ENCODE measurements at regions not wholly inside any gene's neighbourhood (a gene's known extent, or its start where the extent isn't known, plus 50 kb on each side); places are given as distances from the start of the nearest gene placed in this dataset.

DNA sequence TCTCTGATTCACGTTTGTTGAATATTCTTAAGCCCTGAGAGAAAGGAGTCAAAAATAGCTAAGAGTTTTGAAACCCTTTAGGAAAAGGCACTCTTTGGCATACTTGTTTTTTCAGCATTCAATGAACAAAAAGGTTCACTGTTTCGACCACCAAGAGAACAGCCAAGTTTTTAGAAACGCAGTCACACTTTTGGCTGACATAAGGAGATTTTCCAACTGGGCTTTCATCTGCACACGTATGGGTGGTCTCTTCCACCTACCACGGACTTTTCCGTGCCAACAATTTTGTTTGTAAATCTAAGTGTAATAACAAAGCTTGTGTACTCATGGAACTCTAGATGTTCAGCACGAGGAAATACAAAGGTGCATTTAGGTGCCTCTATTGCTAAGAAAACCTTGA is 270.3 kb downstream of the WDR11 start:
- Histone ChIP-seq H3K36me3 (replicated peaks in 1 of 2; ENCODE audit: insufficient read depth in 1 of 2, low read depth in 2 of 2) (no peaks in the 10 kb centered on the region), H3K27me3 (no peaks in the 10 kb centered on the region), H3K9me3 (no peaks in the 10 kb centered on the region), H3K4me1 (no peaks in the 10 kb centered on the region), H3K4me3 (no peak overlapping the region), H3K27ac (no peak overlapping the region)
- ATAC-seq, result no peak
- WGBS, 2 donors, result 72 to 74% methylated on average over 7 of the region's 7 CpGs
- no peak for TF ChIP-seq POLR2A (IDR thresholded peaks at IDR 0.05)
- TF ChIP-seq, protein P1, sequence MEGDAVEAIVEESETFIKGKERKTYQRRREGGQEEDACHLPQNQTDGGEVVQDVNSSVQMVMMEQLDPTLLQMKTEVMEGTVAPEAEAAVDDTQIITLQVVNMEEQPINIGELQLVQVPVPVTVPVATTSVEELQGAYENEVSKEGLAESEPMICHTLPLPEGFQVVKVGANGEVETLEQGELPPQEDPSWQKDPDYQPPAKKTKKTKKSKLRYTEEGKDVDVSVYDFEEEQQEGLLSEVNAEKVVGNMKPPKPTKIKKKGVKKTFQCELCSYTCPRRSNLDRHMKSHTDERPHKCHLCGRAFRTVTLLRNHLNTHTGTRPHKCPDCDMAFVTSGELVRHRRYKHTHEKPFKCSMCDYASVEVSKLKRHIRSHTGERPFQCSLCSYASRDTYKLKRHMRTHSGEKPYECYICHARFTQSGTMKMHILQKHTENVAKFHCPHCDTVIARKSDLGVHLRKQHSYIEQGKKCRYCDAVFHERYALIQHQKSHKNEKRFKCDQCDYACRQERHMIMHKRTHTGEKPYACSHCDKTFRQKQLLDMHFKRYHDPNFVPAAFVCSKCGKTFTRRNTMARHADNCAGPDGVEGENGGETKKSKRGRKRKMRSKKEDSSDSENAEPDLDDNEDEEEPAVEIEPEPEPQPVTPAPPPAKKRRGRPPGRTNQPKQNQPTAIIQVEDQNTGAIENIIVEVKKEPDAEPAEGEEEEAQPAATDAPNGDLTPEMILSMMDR (IDR thresholded peaks at IDR 0.05), result no peak
- intact Hi-C loops (cut with DNase I), result no loop called here
- DNase-seq, result no peak

DNA sequence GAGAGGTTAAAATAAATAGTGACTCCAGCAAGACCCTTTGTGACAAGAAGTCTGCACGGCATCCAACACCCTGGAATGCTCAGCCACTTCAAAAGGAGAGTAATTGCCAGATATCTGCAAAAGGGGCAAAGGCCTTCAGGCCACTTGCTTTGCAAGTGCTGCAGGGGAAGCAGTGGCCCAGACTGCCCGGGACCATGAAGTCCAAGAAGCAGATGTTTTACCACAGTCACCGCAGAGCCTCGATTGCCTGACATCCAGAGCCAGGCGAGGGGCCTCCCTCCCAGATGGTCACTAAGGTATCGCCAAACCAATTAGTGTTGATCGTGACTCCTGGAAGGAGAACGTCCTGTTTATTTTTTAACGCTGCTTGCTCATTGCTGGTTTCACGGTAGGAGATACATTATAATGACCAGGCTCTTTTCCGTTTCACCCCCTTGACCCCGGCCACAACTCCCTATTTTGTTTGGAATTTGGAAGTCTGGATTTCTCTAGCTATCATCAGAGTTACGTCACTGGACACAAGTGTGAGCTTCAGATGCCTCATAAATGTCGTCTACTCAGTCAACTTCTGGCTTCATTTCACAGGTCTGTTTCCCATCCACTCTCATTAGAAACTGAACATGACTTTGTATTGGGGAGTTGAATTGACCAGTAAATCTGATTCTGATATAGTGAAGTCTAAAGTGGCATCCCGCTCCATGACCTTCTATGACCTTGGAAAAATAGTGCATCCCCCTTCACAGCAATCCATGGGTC is 276.2 kb downstream of the WDR11 start:
- Histone ChIP-seq H3K4me1 (no peaks in the 10 kb centered on the region), H3K4me3 (no peak overlapping the region), H3K27me3 (no peaks in the 10 kb centered on the region), H3K36me3 (replicated peaks in 1 of 2; ENCODE audit: insufficient read depth in 1 of 2, low read depth in 2 of 2) (no peaks in the 10 kb centered on the region), H3K9me3 (no peaks in the 10 kb centered on the region), H3K27ac (no peak overlapping the region)
- TF ChIP-seq, protein P1 (IDR thresholded peaks at IDR 0.05), result no peak
- TF ChIP-seq POLR2A (IDR thresholded peaks at IDR 0.05), result no peak
- WGBS, 2 donors, result 63 to 74% methylated on average over 15 of the region's 15 CpGs
- no peak for DNase-seq
- intact Hi-C loops (cut with DNase I), result no loop called here
- no peak for ATAC-seq

DNA sequence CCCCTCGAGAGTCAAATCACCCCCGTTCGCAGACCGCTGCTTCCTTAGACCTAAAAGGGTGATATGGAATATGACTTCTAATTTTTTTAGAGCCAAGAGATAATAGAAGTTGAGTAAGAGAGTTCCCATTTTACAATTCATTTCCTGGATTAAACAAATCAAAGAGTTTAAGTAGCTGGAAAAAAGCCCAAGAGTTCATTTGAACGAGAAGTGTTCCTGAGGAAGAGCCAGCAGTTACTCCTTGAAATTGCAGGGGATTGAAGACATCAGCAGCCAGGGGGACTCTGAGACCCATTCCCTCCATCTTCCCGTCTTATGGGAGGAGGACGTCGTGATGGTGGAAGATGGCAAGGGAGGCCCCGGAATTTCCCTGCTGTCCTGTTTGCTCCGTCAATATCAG is 277.0 kb downstream of the WDR11 start:
- Histone ChIP-seq H3K36me3 (replicated peaks in 1 of 2; ENCODE audit: insufficient read depth in 1 of 2, low read depth in 2 of 2) (no peaks in the 10 kb centered on the region), H3K9me3 (no peaks in the 10 kb centered on the region), H3K27me3 (no peaks in the 10 kb centered on the region), H3K27ac (no peak overlapping the region), H3K4me1 (no peaks in the 10 kb centered on the region), H3K4me3 (no peak overlapping the region)
- WGBS, 2 donors, result 64 to 74% methylated on average over 10 of the region's 10 CpGs
- intact Hi-C loops (cut with DNase I), result no loop called here
- ATAC-seq, result no peak
- TF ChIP-seq, protein P1 (IDR thresholded peaks at IDR 0.05), result no peak
- no peak for TF ChIP-seq POLR2A (IDR thresholded peaks at IDR 0.05)
- no peak for DNase-seq

DNA sequence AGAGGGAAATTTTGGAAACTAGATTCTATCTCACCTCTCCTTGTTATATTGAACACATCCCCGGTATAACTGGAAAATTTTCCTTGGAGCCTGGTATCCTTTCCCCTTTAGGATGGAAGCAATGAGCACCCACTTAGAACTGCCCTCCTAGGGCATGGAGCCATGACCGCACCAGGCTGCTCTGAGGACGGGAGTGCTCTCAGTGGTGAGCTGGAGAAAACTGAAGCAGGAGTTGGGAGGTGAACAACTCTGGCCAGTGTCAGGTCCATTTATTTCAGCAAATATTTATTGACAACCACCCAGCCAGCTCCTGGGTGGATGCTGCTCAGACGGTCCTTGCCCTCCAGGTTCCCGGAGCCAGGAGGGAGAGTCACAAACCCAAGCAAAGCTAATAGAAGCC is 278.1 kb downstream of the WDR11 start:
- TF ChIP-seq POLR2A (IDR thresholded peaks at IDR 0.05), result no peak
- TF ChIP-seq, protein P1 (IDR thresholded peaks at IDR 0.05), result no peak
- Histone ChIP-seq H3K36me3 (replicated peaks in 1 of 2; ENCODE audit: insufficient read depth in 1 of 2, low read depth in 2 of 2) (no peaks in the 10 kb centered on the region), H3K4me1 (no peaks in the 10 kb centered on the region), H3K4me3 (no peak overlapping the region), H3K27me3 (no peaks in the 10 kb centered on the region), H3K9me3 (no peaks in the 10 kb centered on the region), H3K27ac (no peak overlapping the region)
- DNase-seq (no peak), ATAC-seq (no peak)
- WGBS, 2 donors, result 68 to 72% methylated on average over 5 of the region's 5 CpGs
- intact Hi-C loops (cut with DNase I), result no loop called here

DNA sequence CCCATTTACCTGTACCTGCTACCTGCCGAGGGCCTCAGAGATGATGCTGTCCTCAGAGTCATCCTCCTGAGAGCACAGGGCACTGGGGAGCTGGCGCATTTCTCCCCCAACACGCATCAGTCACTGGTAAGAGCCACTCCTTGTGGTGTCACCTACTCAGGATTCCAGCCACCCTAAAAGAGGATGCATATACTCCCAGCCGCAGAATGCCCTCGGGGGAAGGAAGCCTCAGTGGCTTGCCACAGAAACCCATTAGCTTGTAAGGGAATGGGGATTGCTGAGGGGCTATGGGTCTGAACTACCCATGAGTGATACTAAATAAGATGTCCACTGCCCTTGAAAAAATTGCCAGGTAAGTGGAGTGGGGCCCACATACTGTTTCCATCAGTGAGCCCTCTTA is 279.2 kb downstream of the WDR11 start:
- H3K27me3 ChIP-seq, result no peaks in the 10 kb centered on the region

More for the DNA sequence above, 279.2 kb downstream of the WDR11 start:
- 76 to 88% methylated on average over 5 of the region's 5 CpGs for WGBS, 2 donors
- no peaks in the 10 kb centered on the region for H3K36me3 ChIP-seq (replicated peaks in 1 of 2; ENCODE audit: insufficient read depth in 1 of 2, low read depth in 2 of 2)
- no peak overlapping the region for H3K4me3 ChIP-seq
- TF ChIP-seq, protein P1 (IDR thresholded peaks at IDR 0.05), result no peak
- no peak for TF ChIP-seq POLR2A (IDR thresholded peaks at IDR 0.05)
- no peak overlapping the region for H3K27ac ChIP-seq
- H3K4me1 ChIP-seq, result no peaks in the 10 kb centered on the region
- H3K9me3 ChIP-seq, result no peaks in the 10 kb centered on the region
- intact Hi-C loops (cut with DNase I), result no loop called here
- ATAC-seq (no peak), DNase-seq (no peak)
